MCF 10A (cell line): ENCODE measurements at regions not wholly inside any gene's neighbourhood (a gene's known extent, or its start where the extent isn't known, plus 50 kb on each side); places are given as distances from the start of the nearest gene placed in this dataset.

Experiments used
- BruUV-seq: library from RNA; stranded (reverse); fragments of 400-500 nt; replicated peaks from 2 replicates; lab custom pipeline; 2021; lab: Mats Ljungman, UMichigan
- CTCF ChIA-PET: fragments of 300-600 bp; sonication (Branson Sonifier 250); formaldehyde crosslinking; extraction: SDS; loops from one replicate; lab custom pipeline; 2021; ENCODE audit warnings: antibody characterized with exemption, inconsistent platforms; lab: Yijun Ruan, JAX
- POLR2A ChIA-PET: fragments of 300-600, 350-650 bp; sonication (Branson Sonifier 250); formaldehyde crosslinking; extraction: SDS; loops from one replicate; lab custom pipeline; 2020; ENCODE audit warnings: antibody characterized with exemption, inconsistent platforms; lab: Yijun Ruan, JAX
- DNase-seq: peaks from one replicate; pipeline ENCODE4 v3.0.0-alpha.2; 2018; ENCODE audit not compliant: unreplicated experiment
- H3K27ac Mint-ChIP-seq: one replicate; pipeline ENCODE4 v1.8.0; 2022; ENCODE audit warnings: mild to moderate bottlenecking, low read depth, mixed read lengths; ENCODE audit not compliant: unreplicated experiment
- H3K27me3 Mint-ChIP-seq: one replicate; pipeline ENCODE4 v1.8.0; 2022; ENCODE audit warnings: mixed read lengths; ENCODE audit not compliant: insufficient read depth, unreplicated experiment
- H3K36me3 Mint-ChIP-seq: one replicate; pipeline ENCODE4 v1.8.0; 2022; ENCODE audit warnings: mild to moderate bottlenecking, moderate library complexity, mixed read lengths; ENCODE audit not compliant: insufficient read depth, unreplicated experiment
- H3K4me1 Mint-ChIP-seq: one replicate; pipeline ENCODE4 v1.8.0; 2022; ENCODE audit warnings: mixed read lengths; ENCODE audit not compliant: insufficient read depth, unreplicated experiment
- H3K4me3 Mint-ChIP-seq: one replicate; pipeline ENCODE4 v1.8.0; 2022; ENCODE audit warnings: mild to moderate bottlenecking, moderate library complexity, mixed read lengths; ENCODE audit not compliant: unreplicated experiment
- H3K9me3 Mint-ChIP-seq: one replicate; pipeline ENCODE4 v1.8.0; 2022; ENCODE audit warnings: mixed read lengths; ENCODE audit not compliant: unreplicated experiment
- intact Hi-C: fragments of 100-400 bp; cut with micrococcal nuclease; formaldehyde crosslinking; loops from 2 replicates; pipeline ENCODE4 v1.14.1; 2022
- TF ChIP-seq, protein P1 (sequence below): fragments of 200-600 bp; IDR thresholded peaks from one replicate; pipeline ENCODE4 v1.8.0; 2022; ENCODE audit warnings: antibody characterized with exemption, mild to moderate bottlenecking; ENCODE audit not compliant: unreplicated experiment

DNA sequence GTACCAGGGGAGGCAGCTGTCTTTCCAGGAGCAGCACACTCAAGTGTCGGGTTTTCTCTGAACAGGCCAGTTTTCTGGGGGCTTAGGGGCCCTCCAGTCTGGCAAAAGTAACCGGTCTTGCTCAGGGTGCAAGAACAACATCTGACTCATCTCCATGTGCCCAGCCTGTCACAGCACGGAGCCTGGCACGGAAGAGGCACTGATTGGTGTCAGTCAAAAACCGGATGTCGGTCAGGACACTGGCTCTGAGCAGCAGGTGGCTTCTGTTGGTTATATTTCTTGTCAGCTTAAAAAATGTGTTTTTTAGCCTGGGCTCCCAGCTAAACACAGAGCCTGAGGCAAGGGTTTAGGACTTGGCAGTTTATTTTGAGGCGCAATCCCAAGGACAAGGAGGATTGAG, 139.9 kb downstream of the FBLN2 start:
- BruUV-seq = no TSS peak
- Mint-ChIP-seq H3K36me3 (no peaks in the 10 kb centered on the region), H3K27ac (no peak overlapping the region), H3K9me3 (no peaks in the 10 kb centered on the region), H3K4me1 (no peaks in the 10 kb centered on the region), H3K4me3 (no peak overlapping the region), H3K27me3 (peaks cover 41% of the 10 kb centered on the region)
- TF ChIP-seq, protein P1, sequence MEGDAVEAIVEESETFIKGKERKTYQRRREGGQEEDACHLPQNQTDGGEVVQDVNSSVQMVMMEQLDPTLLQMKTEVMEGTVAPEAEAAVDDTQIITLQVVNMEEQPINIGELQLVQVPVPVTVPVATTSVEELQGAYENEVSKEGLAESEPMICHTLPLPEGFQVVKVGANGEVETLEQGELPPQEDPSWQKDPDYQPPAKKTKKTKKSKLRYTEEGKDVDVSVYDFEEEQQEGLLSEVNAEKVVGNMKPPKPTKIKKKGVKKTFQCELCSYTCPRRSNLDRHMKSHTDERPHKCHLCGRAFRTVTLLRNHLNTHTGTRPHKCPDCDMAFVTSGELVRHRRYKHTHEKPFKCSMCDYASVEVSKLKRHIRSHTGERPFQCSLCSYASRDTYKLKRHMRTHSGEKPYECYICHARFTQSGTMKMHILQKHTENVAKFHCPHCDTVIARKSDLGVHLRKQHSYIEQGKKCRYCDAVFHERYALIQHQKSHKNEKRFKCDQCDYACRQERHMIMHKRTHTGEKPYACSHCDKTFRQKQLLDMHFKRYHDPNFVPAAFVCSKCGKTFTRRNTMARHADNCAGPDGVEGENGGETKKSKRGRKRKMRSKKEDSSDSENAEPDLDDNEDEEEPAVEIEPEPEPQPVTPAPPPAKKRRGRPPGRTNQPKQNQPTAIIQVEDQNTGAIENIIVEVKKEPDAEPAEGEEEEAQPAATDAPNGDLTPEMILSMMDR = no peak
- CTCF ChIA-PET = interaction anchor here (0.7 kb wide), 1 partner anchor 13 kb away, joined by 4 read pairs; no protein-coding TSS in a partner anchor
- no peak for DNase-seq
- intact Hi-C loops = no loop called here
- POLR2A ChIA-PET = interaction anchor here (0.7 kb wide), 1 partner anchor 1894 kb away, joined by 3 read pairs; no protein-coding TSS in a partner anchor

DNA sequence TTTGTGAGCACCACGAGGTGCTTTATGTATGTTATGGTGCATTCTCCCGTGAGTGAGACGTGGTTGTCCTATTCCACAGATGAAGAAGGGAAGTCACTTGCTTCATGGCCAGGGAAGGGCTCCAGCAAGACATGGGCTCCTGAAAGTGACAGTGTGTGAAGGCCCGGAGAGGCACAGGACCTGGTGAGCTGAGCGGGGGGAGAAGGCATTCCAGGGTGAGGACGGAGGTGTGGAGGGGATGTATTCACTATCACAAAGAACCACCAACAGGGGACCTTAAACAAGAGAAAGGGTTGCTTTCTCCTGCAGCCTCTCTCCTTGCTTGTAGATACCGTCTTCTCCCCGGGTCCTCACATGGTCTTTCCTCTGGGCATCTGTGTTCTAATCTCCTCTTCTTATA, 139.1 kb downstream of the FBLN2 start:
- Mint-ChIP-seq H3K27me3 (peaks cover 41% of the 10 kb centered on the region), H3K4me3 (no peak overlapping the region), H3K27ac (no peak overlapping the region), H3K9me3 (no peaks in the 10 kb centered on the region), H3K4me1 (no peaks in the 10 kb centered on the region), H3K36me3 (no peaks in the 10 kb centered on the region)
- intact Hi-C loops = no loop called here
- BruUV-seq = no TSS peak
- ChIA-PET CTCF (interaction anchor here (0.7 to 1.9 kb wide), 2 partner anchors 13 to 193 kb away, joined by 4 read pairs; no protein-coding TSS in a partner anchor), POLR2A (interaction anchor here (0.7 kb wide), 1 partner anchor 1894 kb away, joined by 3 read pairs; no protein-coding TSS in a partner anchor)
- TF ChIP-seq, protein P1 = no peak
- DNase-seq = no peak
